ENCODE measurements at regions not wholly inside any gene's neighbourhood (a gene's known extent, or its start where the extent isn't known, plus 50 kb on each side); places are given as distances from the start of the nearest gene placed in this dataset.

DNA sequence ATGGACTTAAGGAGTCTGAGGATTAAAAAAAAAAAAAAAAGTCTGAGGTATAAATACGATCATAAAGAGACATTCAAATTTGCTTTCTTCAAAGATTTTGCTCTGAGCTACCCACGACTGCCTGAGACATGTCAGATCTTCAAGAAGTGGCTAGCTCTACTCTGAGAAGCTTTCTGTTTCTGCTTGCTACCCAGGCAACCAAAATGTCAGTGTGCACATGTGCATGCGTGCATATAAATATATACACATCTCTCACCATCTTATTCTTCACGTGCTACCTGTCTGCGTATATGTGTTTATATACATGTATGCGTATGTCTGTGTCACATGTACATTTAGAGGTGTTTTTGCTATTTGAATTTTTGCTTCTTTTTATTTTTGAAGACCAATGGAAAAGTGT, 299.6 kb upstream of the STXBP5 start:
- POLR2A ChIA-PET, result interaction anchor here (0.6 kb wide), 4 partner anchors 10 to 285 kb away, joined by 3 to 10 read pairs (median 4); no protein-coding TSS in a partner anchor
- H3K4me3 ChIP-seq (ENCODE audit: control insufficient read depth in 1 of 7, extremely low read depth in 1 of 7, insufficient read depth in 4 of 7, low read depth in 2 of 7, low read length in 6 of 7), result no peak overlapping the region
- 88% methylated on average over 2 of the region's 6 CpGs for WGBS (ENCODE audit: insufficient coverage)
- no peaks in the 10 kb centered on the region for H3K9me3 ChIP-seq (ENCODE audit: control extremely low read depth in 1 of 5, control insufficient read depth in 4 of 5, insufficient read depth in 2 of 5, low read depth in 1 of 5, low read length in 4 of 5)
- no peaks in the 10 kb centered on the region for H3K36me3 ChIP-seq (ENCODE audit: control insufficient read depth in 4 of 4, insufficient read depth in 4 of 4, low read length in 3 of 4)
- H3K27me3 ChIP-seq (replicated peaks in 2 of 5; ENCODE audit: control insufficient read depth in 4 of 5, insufficient read depth in 5 of 5, low read length in 4 of 5), result no peaks in the 10 kb centered on the region
- H3K27ac ChIP-seq (ENCODE audit: insufficient read depth in 1 of 2, low read depth in 1 of 2, low read length in 2 of 2, poor library complexity in 1 of 2, severe bottlenecking in 2 of 2), result no peak overlapping the region
- H3K4me1 ChIP-seq (ENCODE audit: control extremely low read depth in 1 of 4, control insufficient read depth in 4 of 4, insufficient read depth in 4 of 4, low read length in 3 of 4), result peaks cover 1 to 33% (median 25%) of the 10 kb centered on the region in 4 experiments
- peak in 2 of 3 donors; percentile 55 to 63 for DNase-seq
- CTCF ChIA-PET, result interaction anchor here (0.6 to 3.2 kb wide), 17 partner anchors 8 to 479 kb away, joined by 3 to 13 read pairs (median 4); partner anchors contain the start of gene STXBP5

DNA sequence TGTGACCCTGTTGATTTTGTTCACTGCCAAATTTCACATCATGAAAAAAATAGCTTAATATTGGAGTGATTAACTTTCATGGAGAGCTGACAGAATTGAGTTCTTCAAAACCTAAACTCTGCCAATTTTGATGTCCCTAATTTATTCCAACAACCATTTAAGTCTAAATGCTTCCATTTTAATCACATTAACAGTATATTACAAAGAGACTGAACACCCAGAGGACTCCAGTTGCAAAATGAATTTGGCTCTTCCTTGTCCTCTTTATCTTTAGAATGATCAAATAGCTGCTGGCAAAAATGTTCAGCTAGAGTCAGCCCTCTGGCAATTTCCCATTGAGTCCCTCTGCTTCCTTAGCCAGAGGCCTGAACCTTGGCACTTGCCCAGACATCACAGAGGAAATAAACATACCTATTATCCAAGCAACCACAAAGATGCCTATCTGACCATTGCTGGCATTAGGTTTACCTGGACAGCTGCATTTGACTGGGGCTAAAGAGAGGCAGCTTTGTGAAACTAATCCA, 299.0 kb upstream of the STXBP5 start:
- ChIA-PET POLR2A (interaction anchor here (0.6 kb wide), 3 partner anchors 9 to 285 kb away, joined by 3 to 10 read pairs (median 5); no protein-coding TSS in a partner anchor), CTCF (interaction anchor here (0.7 to 2.3 kb wide), 11 partner anchors 9 to 478 kb away, joined by 3 to 13 read pairs (median 4); partner anchors contain the start of gene STXBP5)
- Histone ChIP-seq H3K9me3 (ENCODE audit: control extremely low read depth in 1 of 5, control insufficient read depth in 4 of 5, insufficient read depth in 2 of 5, low read depth in 1 of 5, low read length in 4 of 5) (no peaks in the 10 kb centered on the region), H3K36me3 (ENCODE audit: control insufficient read depth in 4 of 4, insufficient read depth in 4 of 4, low read length in 3 of 4) (no peaks in the 10 kb centered on the region), H3K27me3 (replicated peaks in 2 of 5; ENCODE audit: control insufficient read depth in 4 of 5, insufficient read depth in 5 of 5, low read length in 4 of 5) (no peaks in the 10 kb centered on the region), H3K4me3 (ENCODE audit: control insufficient read depth in 1 of 7, extremely low read depth in 1 of 7, insufficient read depth in 4 of 7, low read depth in 2 of 7, low read length in 6 of 7) (no peak overlapping the region), H3K27ac (ENCODE audit: insufficient read depth in 1 of 2, low read depth in 1 of 2, low read length in 2 of 2, poor library complexity in 1 of 2, severe bottlenecking in 2 of 2) (no peak overlapping the region), H3K4me1 (ENCODE audit: control extremely low read depth in 1 of 4, control insufficient read depth in 4 of 4, insufficient read depth in 4 of 4, low read length in 3 of 4) (peaks cover 1 to 33% (median 26%) of the 10 kb centered on the region in 4 experiments)
- no peak for DNase-seq

DNA sequence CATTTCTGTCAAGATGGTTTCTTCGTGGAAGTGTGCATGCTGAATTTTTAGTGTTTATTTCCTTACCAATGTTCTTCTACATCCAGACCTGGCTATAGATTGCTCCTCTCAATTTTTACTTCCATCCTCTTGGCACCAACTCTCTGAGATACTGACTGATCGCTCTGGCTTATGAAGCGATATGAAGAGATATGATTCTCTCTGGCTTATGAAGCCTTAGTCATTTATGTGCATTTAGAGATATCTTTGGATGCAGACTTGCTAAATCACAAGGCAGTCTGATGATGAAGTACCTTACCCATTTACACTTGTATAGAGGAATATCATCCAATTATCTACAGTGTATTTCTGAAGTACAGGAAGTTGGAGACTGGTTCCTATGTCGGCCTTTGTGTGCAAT, 295.4 kb upstream of the STXBP5 start:
- 100% methylated on average over 1 of the region's 4 CpGs for WGBS (ENCODE audit: insufficient coverage)
- no peak overlapping the region for H3K4me3 ChIP-seq (ENCODE audit: control insufficient read depth in 1 of 7, extremely low read depth in 1 of 7, insufficient read depth in 4 of 7, low read depth in 2 of 7, low read length in 6 of 7)
- peaks cover 9 to 35% (median 30%) of the 10 kb centered on the region in 4 experiments for H3K4me1 ChIP-seq (ENCODE audit: control extremely low read depth in 1 of 4, control insufficient read depth in 4 of 4, insufficient read depth in 4 of 4, low read length in 3 of 4)
- H3K27ac ChIP-seq (ENCODE audit: insufficient read depth in 1 of 2, low read depth in 1 of 2, low read length in 2 of 2, poor library complexity in 1 of 2, severe bottlenecking in 2 of 2), result no peak overlapping the region
- no peaks in the 10 kb centered on the region for H3K9me3 ChIP-seq (ENCODE audit: control extremely low read depth in 1 of 5, control insufficient read depth in 4 of 5, insufficient read depth in 2 of 5, low read depth in 1 of 5, low read length in 4 of 5)
- H3K36me3 ChIP-seq (ENCODE audit: control insufficient read depth in 4 of 4, insufficient read depth in 4 of 4, low read length in 3 of 4), result no peaks in the 10 kb centered on the region
- ChIA-PET CTCF (interaction anchor here (1.3 kb wide), 1 partner anchor 9 kb away, joined by 4 read pairs; no protein-coding TSS in a partner anchor), POLR2A (no interaction called here)
- no peak for DNase-seq
- H3K27me3 ChIP-seq (replicated peaks in 2 of 5; ENCODE audit: control insufficient read depth in 4 of 5, insufficient read depth in 5 of 5, low read length in 4 of 5), result no peaks in the 10 kb centered on the region

DNA sequence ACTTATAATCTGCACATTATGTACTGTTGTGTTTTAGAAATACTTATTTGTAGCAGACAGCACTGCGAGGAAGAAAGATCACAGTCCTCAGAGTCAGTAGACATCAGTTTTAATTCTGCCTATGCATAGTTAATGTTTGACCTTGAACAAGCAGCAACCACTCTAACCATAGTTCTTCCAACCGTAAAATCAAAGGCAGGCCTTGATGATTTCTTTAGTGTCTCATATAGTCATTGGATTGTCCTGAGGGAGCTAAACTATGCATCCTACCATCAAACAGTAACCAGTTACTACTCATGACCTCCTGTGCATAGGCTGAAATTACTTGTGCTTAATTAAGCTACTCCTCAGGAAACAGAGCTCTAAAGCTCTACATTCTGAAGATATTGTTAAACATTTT, 294.8 kb upstream of the STXBP5 start:
- Histone ChIP-seq H3K27ac (ENCODE audit: insufficient read depth in 1 of 2, low read depth in 1 of 2, low read length in 2 of 2, poor library complexity in 1 of 2, severe bottlenecking in 2 of 2) (no peak overlapping the region), H3K9me3 (ENCODE audit: control extremely low read depth in 1 of 5, control insufficient read depth in 4 of 5, insufficient read depth in 2 of 5, low read depth in 1 of 5, low read length in 4 of 5) (no peaks in the 10 kb centered on the region), H3K4me1 (ENCODE audit: control extremely low read depth in 1 of 4, control insufficient read depth in 4 of 4, insufficient read depth in 4 of 4, low read length in 3 of 4) (peaks cover 14 to 38% (median 33%) of the 10 kb centered on the region in 4 experiments), H3K27me3 (replicated peaks in 2 of 5; ENCODE audit: control insufficient read depth in 4 of 5, insufficient read depth in 5 of 5, low read length in 4 of 5) (no peaks in the 10 kb centered on the region), H3K36me3 (ENCODE audit: control insufficient read depth in 4 of 4, insufficient read depth in 4 of 4, low read length in 3 of 4) (no peaks in the 10 kb centered on the region), H3K4me3 (ENCODE audit: control insufficient read depth in 1 of 7, extremely low read depth in 1 of 7, insufficient read depth in 4 of 7, low read depth in 2 of 7, low read length in 6 of 7) (no peak overlapping the region)
- WGBS (ENCODE audit: insufficient coverage), result 100% methylated on average over 1 of the region's 2 CpGs
- DNase-seq, result no peak
- ChIA-PET CTCF (no interaction called here), POLR2A (no interaction called here)

DNA sequence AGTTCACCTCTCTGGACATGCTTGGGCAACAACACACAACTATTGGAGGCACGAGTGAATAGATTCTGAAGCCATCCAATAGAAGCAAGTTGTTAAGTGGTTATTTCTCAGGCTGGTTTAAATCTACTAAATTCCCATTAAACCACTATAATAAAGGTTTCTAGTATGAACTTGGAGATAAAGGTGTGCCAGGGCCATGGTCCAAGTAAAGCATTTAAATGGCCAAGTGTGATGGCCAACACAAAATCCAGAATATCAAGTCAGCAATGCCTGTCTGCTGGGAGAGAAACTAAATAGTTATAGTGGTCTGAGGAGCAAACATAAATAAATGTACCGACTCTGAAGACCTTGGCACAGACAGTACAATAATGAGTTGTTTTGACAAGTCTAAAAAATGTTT, 294.3 kb upstream of the STXBP5 start:
- Histone ChIP-seq H3K27ac (ENCODE audit: insufficient read depth in 1 of 2, low read depth in 1 of 2, low read length in 2 of 2, poor library complexity in 1 of 2, severe bottlenecking in 2 of 2) (no peak overlapping the region), H3K36me3 (ENCODE audit: control insufficient read depth in 4 of 4, insufficient read depth in 4 of 4, low read length in 3 of 4) (no peaks in the 10 kb centered on the region), H3K4me1 (ENCODE audit: control extremely low read depth in 1 of 4, control insufficient read depth in 4 of 4, insufficient read depth in 4 of 4, low read length in 3 of 4) (peaks cover 19 to 38% (median 33%) of the 10 kb centered on the region in 4 experiments), H3K9me3 (ENCODE audit: control extremely low read depth in 1 of 5, control insufficient read depth in 4 of 5, insufficient read depth in 2 of 5, low read depth in 1 of 5, low read length in 4 of 5) (no peaks in the 10 kb centered on the region), H3K4me3 (ENCODE audit: control insufficient read depth in 1 of 7, extremely low read depth in 1 of 7, insufficient read depth in 4 of 7, low read depth in 2 of 7, low read length in 6 of 7) (no peak overlapping the region), H3K27me3 (replicated peaks in 2 of 5; ENCODE audit: control insufficient read depth in 4 of 5, insufficient read depth in 5 of 5, low read length in 4 of 5) (no peaks in the 10 kb centered on the region)
- no CpG with 5 or more reads among the region's 2 CpGs for WGBS (ENCODE audit: insufficient coverage)
- POLR2A ChIA-PET, result no interaction called here
- no peak for DNase-seq
- CTCF ChIA-PET, result no interaction called here

DNA sequence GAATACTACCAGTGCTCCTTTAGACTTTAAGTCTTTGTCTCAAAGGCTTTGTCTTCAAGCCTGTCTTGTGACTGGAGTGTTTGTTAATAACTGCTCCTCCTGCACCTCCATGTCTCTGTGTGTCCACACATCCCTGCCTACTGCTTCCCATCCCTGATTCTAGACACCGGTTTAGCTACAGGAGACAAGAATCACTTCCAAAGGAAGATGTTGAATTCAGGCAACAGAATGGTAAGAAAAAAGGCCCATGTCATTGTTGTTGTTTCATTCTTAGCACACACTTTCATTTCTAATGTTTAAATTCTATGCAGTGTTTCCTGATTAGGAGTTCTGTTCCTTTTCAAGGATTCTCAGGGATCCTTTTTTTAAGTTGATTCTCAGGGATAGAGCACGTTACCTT, 293.6 kb upstream of the STXBP5 start:
- H3K4me1 ChIP-seq (ENCODE audit: control extremely low read depth in 1 of 4, control insufficient read depth in 4 of 4, insufficient read depth in 4 of 4, low read length in 3 of 4), result peaks cover 24 to 40% (median 31%) of the 10 kb centered on the region in 4 experiments
- no peak overlapping the region for H3K27ac ChIP-seq (ENCODE audit: insufficient read depth in 1 of 2, low read depth in 1 of 2, low read length in 2 of 2, poor library complexity in 1 of 2, severe bottlenecking in 2 of 2)
- H3K36me3 ChIP-seq (ENCODE audit: control insufficient read depth in 4 of 4, insufficient read depth in 4 of 4, low read length in 3 of 4), result no peaks in the 10 kb centered on the region
- no peak overlapping the region for H3K4me3 ChIP-seq (ENCODE audit: control insufficient read depth in 1 of 7, extremely low read depth in 1 of 7, insufficient read depth in 4 of 7, low read depth in 2 of 7, low read length in 6 of 7)
- H3K27me3 ChIP-seq (replicated peaks in 2 of 5; ENCODE audit: control insufficient read depth in 4 of 5, insufficient read depth in 5 of 5, low read length in 4 of 5), result no peaks in the 10 kb centered on the region
- H3K9me3 ChIP-seq (ENCODE audit: control extremely low read depth in 1 of 5, control insufficient read depth in 4 of 5, insufficient read depth in 2 of 5, low read depth in 1 of 5, low read length in 4 of 5), result no peaks in the 10 kb centered on the region
- WGBS (ENCODE audit: insufficient coverage), result 100% methylated on average over 2 of the region's 2 CpGs
- DNase-seq, result no peak
- ChIA-PET POLR2A (no interaction called here), CTCF (interaction anchor here (2.0 kb wide), 1 partner anchor 8 kb away, joined by 12 read pairs; no protein-coding TSS in a partner anchor)

GRCh38 chr6:146911635-146912215, 292.5 kb upstream of the STXBP5 start:
- Histone ChIP-seq H3K36me3 (ENCODE audit: control insufficient read depth in 4 of 4, insufficient read depth in 4 of 4, low read length in 3 of 4) (no peaks in the 10 kb centered on the region), H3K27me3 (replicated peaks in 2 of 5; ENCODE audit: control insufficient read depth in 4 of 5, insufficient read depth in 5 of 5, low read length in 4 of 5) (no peaks in the 10 kb centered on the region), H3K4me3 (ENCODE audit: control insufficient read depth in 1 of 7, extremely low read depth in 1 of 7, insufficient read depth in 4 of 7, low read depth in 2 of 7, low read length in 6 of 7) (no peak overlapping the region), H3K9me3 (ENCODE audit: control extremely low read depth in 1 of 5, control insufficient read depth in 4 of 5, insufficient read depth in 2 of 5, low read depth in 1 of 5, low read length in 4 of 5) (no peaks in the 10 kb centered on the region), H3K4me1 (ENCODE audit: control extremely low read depth in 1 of 4, control insufficient read depth in 4 of 4, insufficient read depth in 4 of 4, low read length in 3 of 4) (peaks cover 24 to 44% (median 33%) of the 10 kb centered on the region in 4 experiments), H3K27ac (ENCODE audit: insufficient read depth in 1 of 2, low read depth in 1 of 2, low read length in 2 of 2, poor library complexity in 1 of 2, severe bottlenecking in 2 of 2) (no peak overlapping the region)
- 100% methylated on average over 1 of the region's 4 CpGs for WGBS (ENCODE audit: insufficient coverage)
- DNase-seq, result no peak
- CTCF ChIA-PET, result interaction anchor here (0.6 to 2.0 kb wide), 4 partner anchors 9 to 27 kb away, joined by 3 to 12 read pairs (median 4); no protein-coding TSS in a partner anchor
- POLR2A ChIA-PET, result no interaction called here

Measured in common myeloid progenitor, CD34-positive (primary cell).